ENCODE measurements at regions not wholly inside any gene's neighbourhood (a gene's known extent, or its start where the extent isn't known, plus 50 kb on each side); places are given as distances from the start of the nearest gene placed in this dataset.

GRCh38 chr5:56606192-56606591 is 209.2 kb upstream of the MAP3K1 start:
- TF ChIP-seq POLR2A (IDR thresholded peaks at IDR 0.05) = no peak
- no peak for TF ChIP-seq CTCF (IDR thresholded peaks at IDR 0.05)

All from testis (tissue), 2 donors.